ENCODE measurements at regions not wholly inside any gene's neighbourhood (a gene's known extent, or its start where the extent isn't known, plus 50 kb on each side); places are given as distances from the start of the nearest gene placed in this dataset.

DNA sequence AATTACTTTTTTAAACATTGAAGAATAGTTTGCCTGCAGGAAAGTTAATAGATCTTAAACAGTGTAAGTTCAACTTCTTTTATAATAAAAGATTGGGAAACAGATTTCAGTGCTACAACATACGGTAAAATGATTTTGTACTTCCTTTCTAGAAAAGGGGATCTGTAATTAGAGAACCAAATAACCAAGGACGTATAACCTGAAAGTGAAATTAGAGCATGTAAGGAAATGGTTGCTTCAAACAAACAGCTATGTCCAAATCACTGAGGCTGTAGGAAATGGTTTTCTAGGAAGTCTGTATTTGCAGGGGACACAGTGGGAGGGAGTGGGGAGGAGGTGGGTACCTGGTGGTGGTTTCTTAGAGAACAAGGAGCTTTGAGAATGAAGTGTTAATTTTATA lies 57.9 kb upstream of the EXOC6 start:
- no peak for DNase-seq (ENCODE audit: low read depth)

DNA sequence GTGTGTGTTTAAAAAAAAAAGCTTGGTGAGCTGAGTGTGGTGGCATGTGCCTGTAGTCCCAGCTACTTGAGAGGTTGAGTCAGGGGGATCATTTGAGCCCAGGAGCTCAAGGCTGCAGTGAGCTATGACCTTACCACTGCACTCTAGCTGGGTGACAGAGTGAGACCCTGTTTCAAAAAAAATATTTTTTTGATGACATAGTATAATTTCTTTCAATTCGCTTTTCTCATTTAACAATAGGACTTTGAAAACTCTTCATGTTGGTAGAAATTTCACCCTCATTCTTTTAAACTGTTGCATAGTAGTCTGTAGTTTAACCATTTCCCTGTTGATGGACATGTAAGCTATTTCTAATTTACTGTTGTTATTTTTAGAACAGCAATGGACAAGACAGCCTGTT lies 55.7 kb upstream of the EXOC6 start:
- no peak for DNase-seq (ENCODE audit: low read depth)

Measured in stimulated activated CD8-positive, alpha-beta memory T cell treated with anti-CD3 and anti-CD28 coated beads, Interleukin-4, amount 100 ng/mL, for 24 hours (primary cell).